IMR-90 (cell line): ENCODE measurements at regions not wholly inside any gene's neighbourhood (a gene's known extent, or its start where the extent isn't known, plus 50 kb on each side); places are given as distances from the start of the nearest gene placed in this dataset.

Experiments
- ATAC-seq: fragments of 200-7000 bp; cut with Tn5 transposase; 2 replicates; pipeline ENCODE4 v1.9.1; 2020; ENCODE audit warnings: low read depth, mild to moderate bottlenecking, moderate library complexity
- BruUV-seq: library from RNA; stranded (reverse); fragments of 400-500 nt; replicated peaks from 2 replicates; lab custom pipeline; 2021; lab: Mats Ljungman, UMichigan
- CTCF ChIA-PET: fragments of 300-600 bp; formaldehyde crosslinking; extraction: SDS; loops from one replicate; lab custom pipeline; 2021; ENCODE audit warnings: antibody characterized with exemption; lab: Yijun Ruan, JAX
- POLR2A ChIA-PET: fragments of 300-600 bp; sonication (Branson Sonifier 250); formaldehyde crosslinking; loops from one replicate; lab custom pipeline; 2022; ENCODE audit warnings: antibody characterized with exemption; ENCODE audit not compliant: unreplicated experiment; lab: Charles Lee
- DNase-seq: peaks from one replicate; pipeline ENCODE4 v3.0.0; 2013
- H2AFZ ChIP-seq: replicated peaks from 2 replicates; pipeline ENCODE3; 2013; ENCODE audit warnings: low read length, mild to moderate bottlenecking; ENCODE audit not compliant: poor library complexity
- H2AK5ac ChIP-seq: 2 replicates; pipeline ENCODE4 v1.6.1; 2013; ENCODE audit warnings: low read depth, low read length, inconsistent platforms
- H2AK9ac ChIP-seq: replicated peaks from 2 replicates; pipeline ENCODE3; 2013; ENCODE audit warnings: mild to moderate bottlenecking, low read depth, low read length, moderate library complexity; ENCODE audit not compliant: poor library complexity
- H2BK120ac ChIP-seq: 2 replicates; pipeline ENCODE4 v1.6.1; 2013; ENCODE audit warnings: low read depth, low read length, inconsistent platforms
- H2BK15ac ChIP-seq: 3 replicates; pipeline ENCODE4 v1.6.1; 2013; ENCODE audit warnings: low read depth, low read length, inconsistent platforms
- H2BK20ac ChIP-seq: 2 replicates; pipeline ENCODE4 v1.6.1; 2013; ENCODE audit warnings: low read depth, mild to moderate bottlenecking, inconsistent platforms, low read length, moderate library complexity
- H2BK5ac ChIP-seq: 2 replicates; pipeline ENCODE4 v1.6.1; 2013; ENCODE audit warnings: mild to moderate bottlenecking, low read depth, low read length, inconsistent platforms; ENCODE audit not compliant: poor library complexity, severe bottlenecking
- H3K14ac ChIP-seq: replicated peaks from 2 replicates; pipeline ENCODE4 v1.6.1; 2013; ENCODE audit warnings: low read depth, low read length, inconsistent platforms
- H3K18ac ChIP-seq: 2 replicates; pipeline ENCODE4 v1.6.1; 2013; ENCODE audit warnings: low read depth, low read length, control low read depth
- H3K23ac ChIP-seq: 2 replicates; pipeline ENCODE4 v1.6.1; 2013; ENCODE audit warnings: low read depth, low read length, inconsistent platforms
- H3K27ac ChIP-seq: 2 replicates; pipeline ENCODE4 v1.5.1; 2013; ENCODE audit warnings: mild to moderate bottlenecking, control low read depth, low read length; ENCODE audit not compliant: insufficient read depth
- H3K27me3 ChIP-seq: 2 replicates; pipeline ENCODE4 v1.6.1; 2013; ENCODE audit warnings: low read length; ENCODE audit not compliant: control insufficient read depth, insufficient read depth
- H3K36me3 ChIP-seq: 2 replicates; pipeline ENCODE4 v1.6.1; 2013; ENCODE audit warnings: low read length, mixed read lengths; ENCODE audit not compliant: control insufficient read depth, insufficient read depth
- H3K4ac ChIP-seq: 2 replicates; pipeline ENCODE4 v1.6.1; 2013; ENCODE audit warnings: low read depth, low read length, inconsistent platforms
- H3K4me1 ChIP-seq: 2 replicates; pipeline ENCODE4 v1.6.1; 2013; ENCODE audit warnings: low read length, mixed read lengths; ENCODE audit not compliant: control insufficient read depth, insufficient read depth
- H3K4me2 ChIP-seq: 2 replicates; pipeline ENCODE4 v1.6.1; 2013; ENCODE audit warnings: low read depth, mild to moderate bottlenecking, control low read depth, low read length, moderate library complexity
- H3K4me3 ChIP-seq: 2 replicates; pipeline ENCODE4 v1.5.1; 2013; ENCODE audit warnings: low read depth, mild to moderate bottlenecking, control low read depth, low read length, moderate library complexity; ENCODE audit not compliant: insufficient read depth
- H3K56ac ChIP-seq: 2 replicates; pipeline ENCODE4 v1.6.1; 2013; ENCODE audit warnings: low read length, inconsistent platforms; ENCODE audit not compliant: insufficient read depth; ENCODE audit errors: extremely low read depth
- H3K79me1 ChIP-seq, 2 experiments: 2 replicates each; pipeline ENCODE4 v1.6.1; 2013; ENCODE audit warnings: low read length in 2 of 2, inconsistent platforms in 1 of 2, low read depth in 1 of 2
- H3K9ac ChIP-seq: 2 replicates; pipeline ENCODE4 v1.6.1; 2013; ENCODE audit warnings: low read depth, low read length, control low read depth
- H3K9me1 ChIP-seq: 2 replicates; pipeline ENCODE4 v1.6.1; 2013; ENCODE audit warnings: low read length, inconsistent platforms; ENCODE audit not compliant: insufficient read depth
- H3K9me3 ChIP-seq: 2 replicates; pipeline ENCODE4 v1.6.1; 2013; ENCODE audit warnings: low read length; ENCODE audit not compliant: control insufficient read depth, insufficient read depth
- H4K20me1 ChIP-seq: 2 replicates; pipeline ENCODE4 v1.6.1; 2013; ENCODE audit warnings: low read length, inconsistent platforms; ENCODE audit not compliant: insufficient read depth
- H4K5ac ChIP-seq: 2 replicates; pipeline ENCODE4 v1.6.1; 2013; ENCODE audit warnings: mild to moderate bottlenecking, low read depth, low read length, control low read depth
- H4K8ac ChIP-seq, 2 experiments: 2 replicates each; pipeline ENCODE4 v1.6.1; 2013; ENCODE audit warnings: low read depth in 2 of 2, low read length in 2 of 2, control low read depth in 1 of 2, inconsistent platforms in 1 of 2
- H4K91ac ChIP-seq: 2 replicates; pipeline ENCODE4 v1.6.1; 2013; ENCODE audit warnings: low read depth, low read length, inconsistent platforms; ENCODE audit not compliant: insufficient read depth
- BHLHE40 ChIP-seq: fragments of 150-350 bp; IDR thresholded peaks from 2 replicates; pipeline ENCODE4 v1.6.1; 2016; ENCODE audit warnings: mild to moderate bottlenecking, low read depth, low read length
- CEBPB ChIP-seq: IDR thresholded peaks from 2 replicates; pipeline ENCODE4 v1.6.1; 2012; ENCODE audit warnings: low read depth, low read length, improper control_type of control experiment
- CHD1 ChIP-seq: IDR thresholded peaks from 2 replicates; pipeline ENCODE4 v1.6.1; 2012; ENCODE audit warnings: low read depth, low read length, improper control_type of control experiment
- MAFK ChIP-seq: IDR thresholded peaks from 2 replicates; pipeline ENCODE4 v1.6.1; 2012; ENCODE audit warnings: low read depth, low read length, improper control_type of control experiment
- NFE2L2 ChIP-seq: fragments of 150-350 bp; IDR thresholded peaks from 2 replicates; pipeline ENCODE4 v1.6.1; 2016; ENCODE audit warnings: low read depth, mild to moderate bottlenecking, low read length
- SMC3 ChIP-seq: fragments of 150-350 bp; IDR thresholded peaks from 2 replicates; pipeline ENCODE4 v1.6.1; 2016; ENCODE audit warnings: low read depth, mild to moderate bottlenecking, antibody characterized with exemption, low read length, moderate library complexity
- WGBS, 2 experiments: methylation state at CpG; one replicate each; pipeline versions ENCODE4 v1.1.5 to v1.1.7; 2013; ENCODE audit warnings: missing lambda C conversion rate in 2 of 2; ENCODE audit not compliant: insufficient read length in 1 of 2; ENCODE audit errors: extremely low coverage in 2 of 2; 5-methylcytosine and 5-hydroxymethylcytosine counted together
- dilution Hi-C: fragments of 300-500 bp; cut with HindIII; formaldehyde crosslinking; loops from one replicate; pipeline ENCODE4 v1.14.3; 2018; ENCODE audit warnings: low sequenced_read_pairs; ENCODE audit not compliant: unreplicated experiment
- in situ Hi-C: fragments of 300-500 bp; cut with MboI; formaldehyde crosslinking; loops from 3 replicates; pipeline ENCODE4 v1.14.3; 2019; ENCODE audit warnings: low sequenced_read_pairs, inconsistent platforms, mixed read lengths
- intact Hi-C: fragments of 100-400 bp; cut with micrococcal nuclease; formaldehyde crosslinking; loops from 2 replicates; pipeline ENCODE4 v1.10.0; 2022
- TF ChIP-seq, protein P1 (sequence below): conservative IDR thresholded peaks from 2 replicates; pipeline ENCODE4 v1.5.1; 2012; ENCODE audit warnings: mild to moderate bottlenecking, low read depth, low read length, improper control_type of control experiment

DNA sequence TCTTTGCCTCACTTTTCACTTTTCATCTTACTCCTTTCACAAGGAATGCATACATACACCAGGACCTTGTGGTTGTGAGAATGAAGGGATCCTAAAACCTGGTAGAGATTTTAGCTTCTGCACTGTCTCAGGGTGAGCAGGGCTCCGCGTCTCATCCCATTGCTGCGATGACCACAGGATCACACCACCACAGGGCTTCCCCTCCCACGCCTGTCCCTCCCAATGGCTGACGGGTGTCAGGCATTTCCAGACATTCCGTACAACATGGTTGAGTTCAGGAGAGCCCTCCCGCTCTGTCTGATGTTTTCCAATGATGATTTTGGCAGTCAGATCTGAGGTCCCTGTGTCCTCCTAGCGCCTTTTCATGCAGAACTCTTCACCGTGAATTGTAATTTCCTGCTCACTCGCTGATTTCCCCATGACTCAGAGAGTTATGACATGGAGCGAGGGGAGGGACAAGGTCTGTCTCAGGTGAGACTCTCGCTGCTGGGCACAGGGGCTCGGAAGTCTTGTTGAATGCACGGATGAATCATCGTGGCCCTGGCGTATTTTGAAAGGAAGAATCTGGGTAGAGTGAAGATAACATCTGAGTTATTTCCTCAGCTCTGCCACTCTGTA lies 102.8 kb downstream of the TEX29 start:
- TF ChIP-seq CEBPB: no peak
- no peak for TF ChIP-seq SMC3
- TF ChIP-seq, protein P1, sequence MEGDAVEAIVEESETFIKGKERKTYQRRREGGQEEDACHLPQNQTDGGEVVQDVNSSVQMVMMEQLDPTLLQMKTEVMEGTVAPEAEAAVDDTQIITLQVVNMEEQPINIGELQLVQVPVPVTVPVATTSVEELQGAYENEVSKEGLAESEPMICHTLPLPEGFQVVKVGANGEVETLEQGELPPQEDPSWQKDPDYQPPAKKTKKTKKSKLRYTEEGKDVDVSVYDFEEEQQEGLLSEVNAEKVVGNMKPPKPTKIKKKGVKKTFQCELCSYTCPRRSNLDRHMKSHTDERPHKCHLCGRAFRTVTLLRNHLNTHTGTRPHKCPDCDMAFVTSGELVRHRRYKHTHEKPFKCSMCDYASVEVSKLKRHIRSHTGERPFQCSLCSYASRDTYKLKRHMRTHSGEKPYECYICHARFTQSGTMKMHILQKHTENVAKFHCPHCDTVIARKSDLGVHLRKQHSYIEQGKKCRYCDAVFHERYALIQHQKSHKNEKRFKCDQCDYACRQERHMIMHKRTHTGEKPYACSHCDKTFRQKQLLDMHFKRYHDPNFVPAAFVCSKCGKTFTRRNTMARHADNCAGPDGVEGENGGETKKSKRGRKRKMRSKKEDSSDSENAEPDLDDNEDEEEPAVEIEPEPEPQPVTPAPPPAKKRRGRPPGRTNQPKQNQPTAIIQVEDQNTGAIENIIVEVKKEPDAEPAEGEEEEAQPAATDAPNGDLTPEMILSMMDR: no peak
- TF ChIP-seq MAFK: no peak
- TF ChIP-seq CHD1: no peak
- no peak for TF ChIP-seq BHLHE40
- no peak for TF ChIP-seq NFE2L2
- BruUV-seq: no TSS peak
- no peak overlapping the region for H2BK20ac ChIP-seq
- H3K4me3 ChIP-seq: no peak overlapping the region
- H2BK120ac ChIP-seq: no peak overlapping the region
- no peak overlapping the region for H3K56ac ChIP-seq
- ChIA-PET CTCF (no interaction called here), POLR2A (no interaction called here)
- no peak overlapping the region for H3K27ac ChIP-seq
- H4K5ac ChIP-seq: no peak overlapping the region
- no peak for DNase-seq
- H2BK15ac ChIP-seq: no peak overlapping the region
- dilution Hi-C loops: no loop called here
- H3K79me1 ChIP-seq: no peaks in the 10 kb centered on the region
- H3K23ac ChIP-seq: no peak overlapping the region
- ATAC-seq: no peak
- H4K91ac ChIP-seq: no peak overlapping the region
- no peaks in the 10 kb centered on the region for H3K9me1 ChIP-seq
- peaks cover 1% of the 10 kb centered on the region; the same call in 1 of the 2 replicates for H3K9me3 ChIP-seq
- H4K8ac ChIP-seq: no peak overlapping the region
- H3K4me1 ChIP-seq: no peaks in the 10 kb centered on the region
- H2AFZ ChIP-seq: no peak overlapping the region
- H3K27me3 ChIP-seq: peaks cover 4% of the 10 kb centered on the region
- H2AK9ac ChIP-seq: no peak overlapping the region
- H3K36me3 ChIP-seq: no peaks in the 10 kb centered on the region
- no peak overlapping the region for H3K9ac ChIP-seq
- no peak overlapping the region for H3K14ac ChIP-seq
- H2AK5ac ChIP-seq: no peak overlapping the region
- in situ Hi-C loops: no loop called here
- no peak overlapping the region for H3K4ac ChIP-seq
- H3K18ac ChIP-seq: no peak overlapping the region
- 81% methylated on average over 8 of the region's 16 CpGs; no CpG with 5 or more reads in 1 of the 2 experiments for WGBS, 2 experiments
- intact Hi-C loops: no loop called here
- H3K4me2 ChIP-seq: no peak overlapping the region
- no peak overlapping the region for H2BK5ac ChIP-seq
- no peaks in the 10 kb centered on the region for H4K20me1 ChIP-seq
